CD14-positive monocyte (primary cell): ENCODE measurements at regions not wholly inside any gene's neighbourhood (a gene's known extent, or its start where the extent isn't known, plus 50 kb on each side); places are given as distances from the start of the nearest gene placed in this dataset.

Experiments used
- DNase-seq, 3 donors: peaks; one replicate each; pipeline ENCODE4 v3.0.0-alpha.2; 2011 to 2022
- H2AFZ ChIP-seq: 2 replicates; pipeline ENCODE4 v1.6.0; 2012; ENCODE audit warnings: mild to moderate bottlenecking, low read depth, low read length, inconsistent platforms; ENCODE audit not compliant: insufficient read depth, poor library complexity, severe bottlenecking
- H3K27ac ChIP-seq, 2 donors: 1 replicate in 1 of 2; 2 replicates in 1 of 2; pipeline ENCODE4 v1.5.1; 2012 to 2013; ENCODE audit warnings: low read length in 2 of 2, control low read depth in 1 of 2, inconsistent platforms in 1 of 2, low read depth in 1 of 2, mild to moderate bottlenecking in 1 of 2
- H3K27me3 ChIP-seq, 2 donors: one replicate each; pipeline versions ENCODE4 v1.6.0 to v1.6.1; 2011 to 2013; ENCODE audit warnings: low read length in 2 of 2; ENCODE audit not compliant: control insufficient read depth in 2 of 2, insufficient read depth in 2 of 2
- H3K36me3 ChIP-seq, 2 donors: replicated peaks in 1 of 2; 1 replicate in 1 of 2; 2 replicates in 1 of 2; pipeline versions ENCODE4 v1.5.1 to v1.6.1; 2012 to 2013; ENCODE audit warnings: low read length in 2 of 2, control low read depth in 1 of 2, inconsistent platforms in 1 of 2, mild to moderate bottlenecking in 1 of 2; ENCODE audit not compliant: insufficient read depth in 2 of 2, control insufficient read depth in 1 of 2
- H3K4me1 ChIP-seq, 2 donors: 1 replicate in 1 of 2; 2 replicates in 1 of 2; pipeline versions ENCODE4 v1.5.1 to v1.6.1; 2012 to 2013; ENCODE audit warnings: low read length in 2 of 2, control low read depth in 1 of 2, inconsistent platforms in 1 of 2, mild to moderate bottlenecking in 1 of 2, moderate library complexity in 1 of 2; ENCODE audit not compliant: insufficient read depth in 2 of 2, control insufficient read depth in 1 of 2
- H3K4me2 ChIP-seq: replicated peaks from 2 replicates; pipeline ENCODE3; 2012; ENCODE audit warnings: low read length, moderate library complexity, mild to moderate bottlenecking; ENCODE audit not compliant: poor library complexity, severe bottlenecking; ENCODE audit errors: extremely low read depth
- H3K4me3 ChIP-seq, 3 experiments: fragments of 200-600 bp in 1 of 3; sonication (generic) in 1 of 3; replicated peaks in 1 of 3; 1 replicate in 2 of 3; 2 replicates in 1 of 3; pipeline ENCODE4 v1.5.1; 2011 to 2013; ENCODE audit warnings: low read length in 3 of 3, mild to moderate bottlenecking in 3 of 3, control low read depth in 2 of 3, low read depth in 2 of 3, inconsistent platforms in 1 of 3, moderate library complexity in 1 of 3
- H3K79me2 ChIP-seq: 2 replicates; pipeline ENCODE4 v1.6.0; 2012; ENCODE audit warnings: mild to moderate bottlenecking, control low read depth, inconsistent platforms, low read length, moderate library complexity; ENCODE audit not compliant: insufficient read depth
- H3K9ac ChIP-seq: 2 replicates; pipeline ENCODE4 v1.6.0; 2017; ENCODE audit warnings: low read length, mild to moderate bottlenecking; ENCODE audit not compliant: insufficient read depth, poor library complexity, severe bottlenecking
- H3K9me3 ChIP-seq, 2 donors: replicated peaks in 1 of 2; 1 replicate in 1 of 2; 2 replicates in 1 of 2; pipeline versions ENCODE4 v1.5.1 to v1.6.1; 2012 to 2013; ENCODE audit warnings: low read length in 2 of 2, control low read depth in 1 of 2; ENCODE audit not compliant: control insufficient read depth in 1 of 2, insufficient read depth in 1 of 2
- H4K20me1 ChIP-seq: 2 replicates; pipeline ENCODE4 v1.6.0; 2012; ENCODE audit warnings: mild to moderate bottlenecking, low read length, control low read depth, moderate library complexity; ENCODE audit not compliant: insufficient read depth
- H3K27ac Mint-ChIP-seq, 7 donors: one replicate each; pipeline ENCODE4 v1.8.0; 2020; ENCODE audit warnings: mild to moderate bottlenecking in 7 of 7, mixed read lengths in 7 of 7, moderate library complexity in 6 of 7, inconsistent platforms in 2 of 7
- H3K27me3 Mint-ChIP-seq, 3 donors: one replicate each; pipeline ENCODE4 v1.8.0; 2021 to 2022; ENCODE audit warnings: low read depth in 3 of 3, mild to moderate bottlenecking in 3 of 3, mixed read lengths in 3 of 3, moderate library complexity in 3 of 3, inconsistent platforms in 1 of 3
- H3K36me3 Mint-ChIP-seq, 2 donors: one replicate each; pipeline ENCODE4 v1.8.0; 2020; ENCODE audit warnings: mixed read lengths in 2 of 2, inconsistent platforms in 1 of 2, mild to moderate bottlenecking in 1 of 2
- H3K4me1 Mint-ChIP-seq: one replicate; pipeline ENCODE4 v1.8.0; 2020; ENCODE audit warnings: mild to moderate bottlenecking, mixed read lengths
- H3K4me3 Mint-ChIP-seq, 2 donors: one replicate each; pipeline ENCODE4 v1.8.0; 2020; ENCODE audit warnings: mild to moderate bottlenecking in 2 of 2, mixed read lengths in 2 of 2, moderate library complexity in 1 of 2
- H3K9me3 Mint-ChIP-seq, 7 donors: one replicate each; pipeline ENCODE4 v1.8.0; 2020 to 2022; ENCODE audit warnings: mixed read lengths in 7 of 7, mild to moderate bottlenecking in 6 of 7, moderate library complexity in 6 of 7, inconsistent platforms in 2 of 7
- WGBS: methylation state at CpG from one replicate; pipeline ENCODE4 v1.1.5; 2013; ENCODE audit warnings: missing lambda C conversion rate; ENCODE audit not compliant: insufficient coverage; 5-methylcytosine and 5-hydroxymethylcytosine counted together
- intact Hi-C, 2 donors: fragments of 100-400 bp; cut with micrococcal nuclease; formaldehyde crosslinking; loops; one replicate each; pipeline versions ENCODE4 v1.15.0 to v1.15.1; 2023
- TF ChIP-seq, protein P1 (sequence below): fragments of 200-600 bp; IDR thresholded peaks from one replicate; pipeline ENCODE4 v1.8.0; 2022; ENCODE audit warnings: antibody characterized with exemption, mild to moderate bottlenecking

- H3K9me3 Mint-ChIP-seq = no peaks in the 10 kb centered on the region
- H3K27ac Mint-ChIP-seq = no peak overlapping the region
- Histone ChIP-seq H3K9me3 (no peaks in the 10 kb centered on the region), H3K79me2 (no peaks in the 10 kb centered on the region), H3K4me3 (no peak overlapping the region), H3K27me3 (no peaks in the 10 kb centered on the region), H3K9ac (no peak overlapping the region), H4K20me1 (no peaks in the 10 kb centered on the region), H3K4me2 (no peak overlapping the region), H3K27ac (no peak overlapping the region), H3K36me3 (no peaks in the 10 kb centered on the region), H3K4me1 (peaks cover 3 to 4% of the 10 kb centered on the region in 2 donors), H2AFZ (no peak overlapping the region)
- peaks cover 0 to 5% of the 10 kb centered on the region in 2 donors for H3K36me3 Mint-ChIP-seq
- no peak for DNase-seq
- intact Hi-C loops = no loop called here
- 100% methylated on average over 4 of the region's 7 CpGs for whole genome bisulfite sequencing
- peaks cover 6 to 13% (median 7%) of the 10 kb centered on the region in 3 donors for H3K27me3 Mint-ChIP-seq
- no peak overlapping the region for H3K4me3 Mint-ChIP-seq
- peaks cover 8% of the 10 kb centered on the region for H3K4me1 Mint-ChIP-seq
- TF ChIP-seq, protein P1, sequence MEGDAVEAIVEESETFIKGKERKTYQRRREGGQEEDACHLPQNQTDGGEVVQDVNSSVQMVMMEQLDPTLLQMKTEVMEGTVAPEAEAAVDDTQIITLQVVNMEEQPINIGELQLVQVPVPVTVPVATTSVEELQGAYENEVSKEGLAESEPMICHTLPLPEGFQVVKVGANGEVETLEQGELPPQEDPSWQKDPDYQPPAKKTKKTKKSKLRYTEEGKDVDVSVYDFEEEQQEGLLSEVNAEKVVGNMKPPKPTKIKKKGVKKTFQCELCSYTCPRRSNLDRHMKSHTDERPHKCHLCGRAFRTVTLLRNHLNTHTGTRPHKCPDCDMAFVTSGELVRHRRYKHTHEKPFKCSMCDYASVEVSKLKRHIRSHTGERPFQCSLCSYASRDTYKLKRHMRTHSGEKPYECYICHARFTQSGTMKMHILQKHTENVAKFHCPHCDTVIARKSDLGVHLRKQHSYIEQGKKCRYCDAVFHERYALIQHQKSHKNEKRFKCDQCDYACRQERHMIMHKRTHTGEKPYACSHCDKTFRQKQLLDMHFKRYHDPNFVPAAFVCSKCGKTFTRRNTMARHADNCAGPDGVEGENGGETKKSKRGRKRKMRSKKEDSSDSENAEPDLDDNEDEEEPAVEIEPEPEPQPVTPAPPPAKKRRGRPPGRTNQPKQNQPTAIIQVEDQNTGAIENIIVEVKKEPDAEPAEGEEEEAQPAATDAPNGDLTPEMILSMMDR = no peak
These were observed 283.8 kb downstream of the TLE3 start for GRCh38 chr15:69813881-69814280.

- Histone ChIP-seq H3K4me3 (no peak overlapping the region), H3K36me3 (no peaks in the 10 kb centered on the region), H3K4me1 (no peaks in the 10 kb centered on the region), H2AFZ (no peak overlapping the region), H3K27ac (no peak overlapping the region), H3K79me2 (no peaks in the 10 kb centered on the region), H3K9ac (no peak overlapping the region), H3K27me3 (no peaks in the 10 kb centered on the region), H3K4me2 (no peak overlapping the region), H4K20me1 (no peaks in the 10 kb centered on the region), H3K9me3 (no peaks in the 10 kb centered on the region)
- WGBS = 92% methylated on average over 7 of the region's 9 CpGs
- H3K36me3 Mint-ChIP-seq = peaks cover 0 to 5% of the 10 kb centered on the region in 2 donors
- TF ChIP-seq, protein P1 = no peak
- no peaks in the 10 kb centered on the region for H3K9me3 Mint-ChIP-seq
- intact Hi-C loops = no loop called here
- H3K4me1 Mint-ChIP-seq = peaks cover 6% of the 10 kb centered on the region
- DNase-seq = no peak
- no peak overlapping the region for H3K27ac Mint-ChIP-seq
- H3K4me3 Mint-ChIP-seq = no peak overlapping the region
- peaks cover 4 to 10% (median 6%) of the 10 kb centered on the region in 3 donors for H3K27me3 Mint-ChIP-seq
These were observed 282.8 kb downstream of the TLE3 start for GRCh38 chr15:69814932-69815331.
